HEK293 (cell line): ENCODE measurements at regions not wholly inside any gene's neighbourhood (a gene's known extent, or its start where the extent isn't known, plus 50 kb on each side); places are given as distances from the start of the nearest gene placed in this dataset.

Experiments used
- CTCF ChIA-PET: fragments of 350-600 bp; formaldehyde crosslinking; extraction: SDS; loops from one replicate; lab custom pipeline; 2021; ENCODE audit warnings: antibody characterized with exemption; lab: Yijun Ruan, JAX
- POLR2A ChIA-PET: fragments of 300-600 bp; formaldehyde crosslinking; extraction: SDS; loops from one replicate; lab custom pipeline; 2020; ENCODE audit warnings: antibody characterized with exemption, inconsistent platforms; lab: Yijun Ruan, JAX
- H3K27ac ChIP-seq: fragments of 200-500 bp; sonication (Bioruptor generic); 2 replicates; pipeline ENCODE4 v1.5.1; 2014; ENCODE audit warnings: low read depth, low read length, control low read depth, inconsistent platforms; ENCODE audit errors: extremely low read depth
- H3K36me3 ChIP-seq, 2 experiments: fragments of 200-500 bp in 1 of 2; sonication (Bioruptor generic) in 1 of 2; 1 replicate in 1 of 2; 2 replicates in 1 of 2; pipeline ENCODE4 v1.5.1; 2014 to 2017; ENCODE audit warnings: inconsistent platforms in 2 of 2, low read length in 2 of 2; ENCODE audit not compliant: control insufficient read depth in 2 of 2, insufficient read depth in 1 of 2
- H3K4me1 ChIP-seq: fragments of 200-500 bp; sonication (Bioruptor generic); 2 replicates; pipeline ENCODE4 v1.5.1; 2014; ENCODE audit warnings: mild to moderate bottlenecking, low read length, inconsistent platforms; ENCODE audit not compliant: control insufficient read depth, insufficient read depth
- H3K4me3 ChIP-seq: 2 replicates; pipeline ENCODE4 v1.5.1; 2011; ENCODE audit warnings: low read depth, mild to moderate bottlenecking, control low read depth, low read length, moderate library complexity
- H3K9me3 ChIP-seq: fragments of 200-500 bp; sonication (Bioruptor generic); 2 replicates; pipeline ENCODE4 v1.5.1; 2014; ENCODE audit warnings: low read depth, low read length, inconsistent platforms; ENCODE audit not compliant: control insufficient read depth, insufficient read depth
- HOXC10 ChIP-seq: sonication (generic); formaldehyde crosslinking; IDR thresholded peaks from 2 replicates; pipeline ENCODE4 v1.8.1; 2023; ENCODE audit warnings: mild to moderate bottlenecking, missing genetic modification reagents
- HOXD13 ChIP-seq: sonication (generic); formaldehyde crosslinking; IDR thresholded peaks from 2 replicates; pipeline ENCODE4 v1.8.0; 2022; ENCODE audit warnings: missing genetic modification reagents, borderline replicate concordance
- KLF10 ChIP-seq: fragments of 450-650 bp; IDR thresholded peaks from 2 replicates; pipeline ENCODE4 v1.5.1; 2018; ENCODE audit warnings: missing biosample characterization, mild to moderate bottlenecking, missing genetic modification characterization
- ZFHX2 ChIP-seq: fragments of 450-650 bp; formaldehyde crosslinking; conservative IDR thresholded peaks from 2 replicates; pipeline ENCODE4 v1.5.1; 2016; ENCODE audit warnings: missing biosample characterization, missing genetic modification characterization
- ZNF10 ChIP-seq: fragments of 450-650 bp; formaldehyde crosslinking; IDR thresholded peaks from 2 replicates; pipeline ENCODE4 v1.5.1; 2017; ENCODE audit warnings: missing biosample characterization, missing genetic modification characterization
- ZNF133 ChIP-seq: fragments of 450-650 bp; formaldehyde crosslinking; IDR thresholded peaks from 2 replicates; pipeline ENCODE4 v1.5.1; 2016; ENCODE audit warnings: missing biosample characterization, missing genetic modification characterization
- ZNF138 ChIP-seq: fragments of 450-650 bp; formaldehyde crosslinking; IDR thresholded peaks from 2 replicates; pipeline ENCODE4 v1.5.1; 2016; ENCODE audit warnings: missing biosample characterization, missing genetic modification characterization, borderline replicate concordance
- ZNF175 ChIP-seq: fragments of 450-650 bp; formaldehyde crosslinking; IDR thresholded peaks from 2 replicates; pipeline ENCODE4 v1.5.1; 2016; ENCODE audit warnings: missing biosample characterization, missing genetic modification characterization
- ZNF335 ChIP-seq: fragments of 450-650 bp; formaldehyde crosslinking; conservative IDR thresholded peaks from 2 replicates; pipeline ENCODE4 v1.5.1; 2016; ENCODE audit warnings: missing biosample characterization, missing genetic modification characterization
- ZNF341 ChIP-seq: fragments of 450-650 bp; formaldehyde crosslinking; IDR thresholded peaks from 2 replicates; pipeline ENCODE4; 2016; ENCODE audit warnings: low read depth, missing biosample characterization, missing genetic modification characterization
- ZNF350 ChIP-seq: fragments of 450-650 bp; formaldehyde crosslinking; IDR thresholded peaks from 2 replicates; pipeline ENCODE4 v1.5.0; 2017; ENCODE audit warnings: missing biosample characterization, mild to moderate bottlenecking, missing genetic modification characterization
- ZNF488 ChIP-seq: fragments of 450-650 bp; formaldehyde crosslinking; IDR thresholded peaks from 2 replicates; pipeline ENCODE4 v1.5.1; 2016; ENCODE audit warnings: missing biosample characterization, missing genetic modification characterization
- ZNF560 ChIP-seq: fragments of 450-650 bp; formaldehyde crosslinking; IDR thresholded peaks from 2 replicates; pipeline ENCODE4 v1.5.1; 2017; ENCODE audit warnings: missing biosample characterization, missing genetic modification characterization, borderline replicate concordance
- ZNF645 ChIP-seq: fragments of 450-650 bp; formaldehyde crosslinking; IDR thresholded peaks from 2 replicates; pipeline ENCODE4; 2016; ENCODE audit warnings: missing biosample characterization, missing genetic modification characterization
- TF ChIP-seq, protein P1 (sequence below): fragments of 450-650 bp; formaldehyde crosslinking; IDR thresholded peaks from 2 replicates; pipeline ENCODE4 v1.5.1; 2016; ENCODE audit warnings: missing biosample characterization, missing genetic modification characterization
- TF ChIP-seq, protein P2 (sequence below): fragments of 450-650 bp; formaldehyde crosslinking; IDR thresholded peaks from 2 replicates; pipeline ENCODE4 v1.5.1; 2016; ENCODE audit warnings: missing biosample characterization, missing genetic modification characterization

GRCh38 chr7:25853314-25853713, 298.7 kb upstream of the NFE2L3 start (continued):
- TF ChIP-seq, protein P1, sequence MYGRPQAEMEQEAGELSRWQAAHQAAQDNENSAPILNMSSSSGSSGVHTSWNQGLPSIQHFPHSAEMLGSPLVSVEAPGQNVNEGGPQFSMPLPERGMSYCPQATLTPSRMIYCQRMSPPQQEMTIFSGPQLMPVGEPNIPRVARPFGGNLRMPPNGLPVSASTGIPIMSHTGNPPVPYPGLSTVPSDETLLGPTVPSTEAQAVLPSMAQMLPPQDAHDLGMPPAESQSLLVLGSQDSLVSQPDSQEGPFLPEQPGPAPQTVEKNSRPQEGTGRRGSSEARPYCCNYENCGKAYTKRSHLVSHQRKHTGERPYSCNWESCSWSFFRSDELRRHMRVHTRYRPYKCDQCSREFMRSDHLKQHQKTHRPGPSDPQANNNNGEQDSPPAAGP (tag by site-specific recombination): no peak
- TF ChIP-seq, all 188 proteins: peak for 0

DNA sequence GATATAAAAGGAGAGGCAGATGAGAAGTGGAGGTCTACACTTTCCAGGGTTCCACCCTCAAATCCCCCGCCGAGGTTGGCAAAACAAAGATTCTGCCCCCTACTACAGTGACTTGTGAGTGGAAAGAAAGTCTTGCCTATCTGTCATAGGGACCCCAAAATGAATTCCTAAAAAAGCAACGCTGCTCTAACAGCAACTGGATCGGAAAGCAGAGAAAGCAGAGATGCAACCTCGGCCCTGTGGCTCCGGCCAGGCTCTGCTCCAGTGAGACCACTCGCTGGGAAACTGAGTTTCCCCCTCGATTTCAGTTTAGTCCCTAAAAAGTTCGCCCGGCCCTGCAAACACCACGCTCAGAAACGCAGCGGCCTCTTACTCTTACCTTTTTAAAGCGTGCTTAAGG, 297.9 kb upstream of the NFE2L3 start:
- H3K9me3 ChIP-seq: no peaks in the 10 kb centered on the region
- ChIA-PET POLR2A (interaction anchor here (1.1 to 3.6 kb wide), 2 partner anchors 14 to 1315 kb away, joined by 3 to 28 read pairs; no protein-coding TSS in a partner anchor), CTCF (interaction anchor here (0.5 to 8.5 kb wide), 33 partner anchors 10 to 813 kb away, joined by 3 to 116 read pairs (median 3); no protein-coding TSS in a partner anchor)
- H3K4me1 ChIP-seq: peaks cover 14% of the 10 kb centered on the region
- no peak overlapping the region for H3K4me3 ChIP-seq
- H3K27ac ChIP-seq: peak overlapping the region; percentile 77
- no peaks in the 10 kb centered on the region for H3K36me3 ChIP-seq
- TF ChIP-seq ZNF138 (tag by site-specific recombination) (no peak), ZNF341 (tag by site-specific recombination) (no peak), KLF10 (tag by site-specific recombination) (no peak), ZNF175 (tag by site-specific recombination) (no peak), ZNF10 (tag by site-specific recombination) (no peak), ZFHX2 (tag by site-specific recombination) (no peak), HOXC10 (CRISPR knock-in tag) (no peak), ZNF133 (tag by site-specific recombination) (no peak), ZNF645 (tag by site-specific recombination) (no peak), HOXD13 (CRISPR knock-in tag) (no peak), ZNF488 (tag by site-specific recombination) (no peak), ZNF560 (tag by site-specific recombination) (no peak), ZNF335 (tag by site-specific recombination) (no peak), ZNF350 (tag by site-specific recombination) (no peak)
- TF ChIP-seq, protein P2, sequence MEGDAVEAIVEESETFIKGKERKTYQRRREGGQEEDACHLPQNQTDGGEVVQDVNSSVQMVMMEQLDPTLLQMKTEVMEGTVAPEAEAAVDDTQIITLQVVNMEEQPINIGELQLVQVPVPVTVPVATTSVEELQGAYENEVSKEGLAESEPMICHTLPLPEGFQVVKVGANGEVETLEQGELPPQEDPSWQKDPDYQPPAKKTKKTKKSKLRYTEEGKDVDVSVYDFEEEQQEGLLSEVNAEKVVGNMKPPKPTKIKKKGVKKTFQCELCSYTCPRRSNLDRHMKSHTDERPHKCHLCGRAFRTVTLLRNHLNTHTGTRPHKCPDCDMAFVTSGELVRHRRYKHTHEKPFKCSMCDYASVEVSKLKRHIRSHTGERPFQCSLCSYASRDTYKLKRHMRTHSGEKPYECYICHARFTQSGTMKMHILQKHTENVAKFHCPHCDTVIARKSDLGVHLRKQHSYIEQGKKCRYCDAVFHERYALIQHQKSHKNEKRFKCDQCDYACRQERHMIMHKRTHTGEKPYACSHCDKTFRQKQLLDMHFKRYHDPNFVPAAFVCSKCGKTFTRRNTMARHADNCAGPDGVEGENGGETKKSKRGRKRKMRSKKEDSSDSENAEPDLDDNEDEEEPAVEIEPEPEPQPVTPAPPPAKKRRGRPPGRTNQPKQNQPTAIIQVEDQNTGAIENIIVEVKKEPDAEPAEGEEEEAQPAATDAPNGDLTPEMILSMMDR (tag by site-specific recombination): no peak
- TF ChIP-seq, protein P1 (tag by site-specific recombination): no peak
